HepG2 (cell line): ENCODE measurements at regions not wholly inside any gene's neighbourhood (a gene's known extent, or its start where the extent isn't known, plus 50 kb on each side); places are given as distances from the start of the nearest gene placed in this dataset.

Source experiments
- ATAC-seq: fragments of 200-7000 bp; cut with Tn5 transposase; 3 replicates; pipeline ENCODE4 v1.9.1; 2020; ENCODE audit warnings: mild to moderate bottlenecking, moderate library complexity
- BruUV-seq: library from RNA; stranded (reverse); fragments of 400-500 nt; replicated peaks from 2 replicates; lab custom pipeline; 2021; lab: Mats Ljungman, UMichigan
- CTCF ChIA-PET: fragments of 300-600 bp; formaldehyde crosslinking; extraction: SDS; loops from one replicate; lab custom pipeline; 2021; ENCODE audit warnings: low total read pairs, inconsistent platforms, low intra/inter-chr PET ratio; lab: Yijun Ruan, JAX
- POLR2A ChIA-PET: fragments of 350-600 bp; sonication (Branson Sonifier 250); formaldehyde crosslinking; loops from one replicate; lab custom pipeline; 2020; ENCODE audit warnings: antibody characterized with exemption, inconsistent platforms; lab: Yijun Ruan, JAX
- DNase-seq: peaks from one replicate; pipeline ENCODE4 v3.0.0-alpha.2; 2015; ENCODE audit warnings: low spot score
- FAIRE-seq: peaks from 3 replicates; lab custom pipeline; 2011; peaks lifted over from hg19 to GRCh38; lab: Jason Lieb, UNC
- H2AFZ ChIP-seq: one replicate; pipeline ENCODE4 v1.6.1; 2011; ENCODE audit warnings: low read length, inconsistent platforms
- H3K27ac ChIP-seq: fragments of 300-600 bp; 3 replicates; pipeline ENCODE4 v1.8.0; 2011; ENCODE audit warnings: mixed run types, mild to moderate bottlenecking, mixed read lengths, low read length, inconsistent platforms; ENCODE audit not compliant: insufficient read depth; ENCODE audit errors: extremely low read length
- H3K27me3 ChIP-seq, 2 experiments: fragments of 200-600 bp in 1 of 2; 2 replicates in 1 of 2; 3 replicates in 1 of 2; pipeline versions ENCODE4 v1.6.0 to v1.8.0; 2011; ENCODE audit warnings: low read length in 2 of 2, mild to moderate bottlenecking in 2 of 2, moderate library complexity in 2 of 2, inconsistent platforms in 1 of 2; ENCODE audit not compliant: insufficient read depth in 2 of 2, control insufficient read depth in 1 of 2
- H3K36me3 ChIP-seq, 2 experiments: fragments of 200-600 bp in 1 of 2; replicated peaks in 1 of 2; 2 replicates in 1 of 2; 3 replicates in 1 of 2; pipeline versions ENCODE4 v1.5.1 to v1.8.0; 2011; ENCODE audit warnings: low read length in 2 of 2, inconsistent platforms in 1 of 2; ENCODE audit not compliant: insufficient read depth in 2 of 2, control insufficient read depth in 1 of 2
- H3K4me1 ChIP-seq: 2 replicates; pipeline ENCODE4 v1.5.1; 2012; ENCODE audit warnings: low read length, inconsistent platforms; ENCODE audit not compliant: insufficient read depth
- H3K4me2 ChIP-seq: 2 replicates; pipeline ENCODE4 v1.6.0; 2011; ENCODE audit warnings: low read depth, low read length, inconsistent platforms
- H3K4me3 ChIP-seq, 3 experiments: fragments of 200-600 bp in 1 of 3; sonication (generic), shearing (Covaris generic) in 1 of 3; replicated peaks in 1 of 3; 2 replicates each; pipeline ENCODE4 v1.5.1; 2011 to 2016; ENCODE audit warnings: low read length in 3 of 3, inconsistent platforms in 2 of 3, low read depth in 2 of 3, mild to moderate bottlenecking in 2 of 3, control low read depth in 1 of 3, mixed read lengths in 1 of 3; ENCODE audit not compliant: insufficient read depth in 1 of 3
- H3K79me2 ChIP-seq: one replicate; pipeline ENCODE4 v1.6.1; 2011; ENCODE audit warnings: low read length, inconsistent platforms; ENCODE audit not compliant: insufficient read depth
- H3K9ac ChIP-seq: 2 replicates; pipeline ENCODE4 v1.6.0; 2011; ENCODE audit warnings: mild to moderate bottlenecking, low read depth, low read length, inconsistent platforms; ENCODE audit not compliant: insufficient read depth
- H3K9me3 ChIP-seq: 2 replicates; pipeline ENCODE4 v1.5.1; 2012; ENCODE audit warnings: mild to moderate bottlenecking, low read length
- H4K20me1 ChIP-seq: 2 replicates; pipeline ENCODE4 v1.6.0; 2011; ENCODE audit warnings: inconsistent platforms, mild to moderate bottlenecking, low read length, moderate library complexity; ENCODE audit not compliant: insufficient read depth
- ZFP82 ChIP-seq: sonication (generic); formaldehyde crosslinking; IDR thresholded peaks from 2 replicates; pipeline ENCODE4 v1.5.1; 2020; ENCODE audit warnings: mild to moderate bottlenecking, missing genetic modification reagents, borderline replicate concordance
- ZNF660 ChIP-seq: sonication (generic); formaldehyde crosslinking; IDR thresholded peaks from 2 replicates; pipeline ENCODE4 v1.5.1; 2020; ENCODE audit warnings: mild to moderate bottlenecking, low read depth, missing genetic modification reagents, borderline replicate concordance
- ZNF703 ChIP-seq: sonication (generic); formaldehyde crosslinking; IDR thresholded peaks from 2 replicates; pipeline ENCODE4 v1.5.1; 2020; ENCODE audit warnings: missing genetic modification reagents, mild to moderate bottlenecking, moderate library complexity, borderline replicate concordance
- WGBS: methylation state at CpG from one replicate; pipeline ENCODE4 v1.1.6; 2017; ENCODE audit warnings: low lambda C conversion rate; 5-methylcytosine and 5-hydroxymethylcytosine counted together
- in situ Hi-C: cut with HindIII; loops from 2 replicates; pipeline ENCODE4 v1.10.0; 2017; ENCODE audit warnings: low pct_unique_long_range_greater_than_20kb; ENCODE audit not compliant: extremely low pct_ligation_motif_present
- intact Hi-C: fragments of 100-400 bp; cut with micrococcal nuclease; formaldehyde crosslinking; loops from one replicate; pipeline ENCODE4 v1.10.0; 2022; ENCODE audit not compliant: unreplicated experiment
- TF ChIP-seq, protein P1 (sequence below), 2 experiments: sonication (generic) in 1 of 2; formaldehyde crosslinking in 1 of 2; IDR thresholded peaks; 2 replicates each; pipeline versions ENCODE4 v1.6.1 to v1.9.0; 2014 to 2022; ENCODE audit warnings: antibody characterized with exemption in 1 of 2, borderline replicate concordance in 1 of 2, inconsistent platforms in 1 of 2, low read depth in 1 of 2, missing genetic modification reagents in 1 of 2

DNA sequence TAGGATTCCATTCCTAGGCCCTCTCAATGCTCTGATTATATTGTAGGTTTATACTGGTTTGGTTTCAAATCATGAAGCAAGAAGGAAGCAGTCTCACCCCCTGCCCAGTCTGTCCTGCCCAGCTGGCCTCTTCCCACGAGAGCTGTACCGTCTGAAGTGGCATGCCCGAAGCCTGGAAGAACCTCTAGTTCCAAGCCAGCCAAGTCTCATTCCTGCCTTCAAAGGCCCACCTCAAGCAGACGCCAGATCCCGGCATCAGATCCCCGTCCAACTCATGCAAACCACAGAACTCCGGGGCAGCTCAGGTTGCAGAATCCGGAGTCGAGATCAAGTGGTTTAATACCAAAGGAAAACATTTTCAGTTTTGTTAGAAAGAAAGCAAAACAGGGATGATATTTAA, 234.4 kb downstream of the LPIN1 start (continued):
- no peak for TF ChIP-seq ZNF703 (CRISPR knock-in tag)
- no peak for TF ChIP-seq ZNF660 (CRISPR knock-in tag)
- TF ChIP-seq, protein P1, sequence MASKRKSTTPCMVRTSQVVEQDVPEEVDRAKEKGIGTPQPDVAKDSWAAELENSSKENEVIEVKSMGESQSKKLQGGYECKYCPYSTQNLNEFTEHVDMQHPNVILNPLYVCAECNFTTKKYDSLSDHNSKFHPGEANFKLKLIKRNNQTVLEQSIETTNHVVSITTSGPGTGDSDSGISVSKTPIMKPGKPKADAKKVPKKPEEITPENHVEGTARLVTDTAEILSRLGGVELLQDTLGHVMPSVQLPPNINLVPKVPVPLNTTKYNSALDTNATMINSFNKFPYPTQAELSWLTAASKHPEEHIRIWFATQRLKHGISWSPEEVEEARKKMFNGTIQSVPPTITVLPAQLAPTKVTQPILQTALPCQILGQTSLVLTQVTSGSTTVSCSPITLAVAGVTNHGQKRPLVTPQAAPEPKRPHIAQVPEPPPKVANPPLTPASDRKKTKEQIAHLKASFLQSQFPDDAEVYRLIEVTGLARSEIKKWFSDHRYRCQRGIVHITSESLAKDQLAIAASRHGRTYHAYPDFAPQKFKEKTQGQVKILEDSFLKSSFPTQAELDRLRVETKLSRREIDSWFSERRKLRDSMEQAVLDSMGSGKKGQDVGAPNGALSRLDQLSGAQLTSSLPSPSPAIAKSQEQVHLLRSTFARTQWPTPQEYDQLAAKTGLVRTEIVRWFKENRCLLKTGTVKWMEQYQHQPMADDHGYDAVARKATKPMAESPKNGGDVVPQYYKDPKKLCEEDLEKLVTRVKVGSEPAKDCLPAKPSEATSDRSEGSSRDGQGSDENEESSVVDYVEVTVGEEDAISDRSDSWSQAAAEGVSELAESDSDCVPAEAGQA (IDR thresholded peaks at IDR 0.05; ENCODE audit: low read depth): no peak
- TF ChIP-seq, protein P1 (CRISPR knock-in tag; IDR thresholded peaks at IDR 0.05; ENCODE audit: borderline replicate concordance): no peak

DNA sequence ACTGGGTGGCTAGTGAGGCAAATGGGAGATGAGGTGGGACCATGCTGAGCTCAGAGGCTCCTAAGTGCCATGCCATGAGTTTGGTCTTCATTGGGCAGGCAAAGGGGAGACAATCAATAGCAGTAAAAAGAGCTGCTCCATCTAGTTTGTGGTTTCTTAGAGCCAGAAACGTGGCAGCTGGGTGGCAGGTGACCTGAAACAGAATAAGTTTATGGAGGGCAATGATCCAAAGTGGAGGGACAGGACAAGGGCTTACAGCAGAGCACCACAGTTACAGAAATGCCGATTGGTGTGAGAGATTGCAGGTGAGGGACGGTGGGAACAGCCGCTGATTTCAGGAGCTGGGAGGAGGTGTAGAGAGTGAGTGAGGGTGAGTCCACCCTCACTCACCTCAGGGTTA, 237.0 kb downstream of the LPIN1 start:
- no peak overlapping the region for H3K4me2 ChIP-seq
- H3K27ac ChIP-seq: no peak overlapping the region
- in situ Hi-C loops: no loop called here
- H4K20me1 ChIP-seq: no peaks in the 10 kb centered on the region
- H3K79me2 ChIP-seq: no peaks in the 10 kb centered on the region
- intact Hi-C loops: no loop called here
- no peaks in the 10 kb centered on the region for H3K36me3 ChIP-seq
- H3K9me3 ChIP-seq: no peaks in the 10 kb centered on the region
- H3K27me3 ChIP-seq: peaks cover 0 to 20% of the 10 kb centered on the region in 2 experiments; a peak in 3 of 5 replicates
- TF ChIP-seq ZFP82 (CRISPR knock-in tag): no peak
- DNase-seq (no peak), ATAC-seq (no peak), FAIRE-seq (no peak)
- no peak overlapping the region for H3K9ac ChIP-seq
- no peak overlapping the region for H2AFZ ChIP-seq
- POLR2A ChIA-PET: no interaction called here
- H3K4me3 ChIP-seq: no peak overlapping the region
- 36% methylated on average over 4 of the region's 4 CpGs for WGBS
- BruUV-seq: no TSS peak
- no peaks in the 10 kb centered on the region for H3K4me1 ChIP-seq
- CTCF ChIA-PET: no interaction called here
